ENCODE measurements at regions not wholly inside any gene's neighbourhood (a gene's known extent, or its start where the extent isn't known, plus 50 kb on each side); places are given as distances from the start of the nearest gene placed in this dataset.

DNA sequence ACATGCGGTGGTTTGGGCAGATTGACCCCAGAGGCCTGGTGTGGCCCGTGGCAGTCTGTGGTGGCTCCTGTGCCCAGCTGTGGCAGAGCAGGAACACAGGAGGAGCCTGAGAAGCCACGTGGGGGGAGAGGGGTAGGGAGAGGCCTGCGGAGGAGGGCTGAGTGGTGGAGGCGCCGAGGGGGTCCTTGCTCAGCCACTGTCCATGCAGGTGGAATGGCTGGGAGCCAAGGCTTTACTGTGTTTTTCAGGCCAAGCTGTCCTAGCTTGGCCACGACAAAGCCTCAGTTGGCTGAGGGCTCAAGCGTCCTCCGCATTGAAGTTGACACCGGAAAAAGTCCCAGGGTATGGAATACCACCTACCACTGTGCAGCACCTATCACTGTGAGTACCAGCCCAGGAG, 107.0 kb downstream of the VEGFA start:
- no peak for DNase-seq (ENCODE audit: low read depth)
- H3K4me3 ChIP-seq (ENCODE audit: low read depth, low read length): no peak overlapping the region
- TF ChIP-seq, protein P1, sequence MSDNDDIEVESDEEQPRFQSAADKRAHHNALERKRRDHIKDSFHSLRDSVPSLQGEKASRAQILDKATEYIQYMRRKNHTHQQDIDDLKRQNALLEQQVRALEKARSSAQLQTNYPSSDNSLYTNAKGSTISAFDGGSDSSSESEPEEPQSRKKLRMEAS (IDR thresholded peaks at IDR 0.05; ENCODE audit: low read depth, low read length): no peak
- no peak for TF ChIP-seq POLR2A (IDR thresholded peaks at IDR 0.05; ENCODE audit: extremely low read depth, insufficient read length)
- no peak for TF ChIP-seq MYC (IDR thresholded peaks at IDR 0.05; ENCODE audit: low read depth, low read length)
- TF ChIP-seq, protein P2, sequence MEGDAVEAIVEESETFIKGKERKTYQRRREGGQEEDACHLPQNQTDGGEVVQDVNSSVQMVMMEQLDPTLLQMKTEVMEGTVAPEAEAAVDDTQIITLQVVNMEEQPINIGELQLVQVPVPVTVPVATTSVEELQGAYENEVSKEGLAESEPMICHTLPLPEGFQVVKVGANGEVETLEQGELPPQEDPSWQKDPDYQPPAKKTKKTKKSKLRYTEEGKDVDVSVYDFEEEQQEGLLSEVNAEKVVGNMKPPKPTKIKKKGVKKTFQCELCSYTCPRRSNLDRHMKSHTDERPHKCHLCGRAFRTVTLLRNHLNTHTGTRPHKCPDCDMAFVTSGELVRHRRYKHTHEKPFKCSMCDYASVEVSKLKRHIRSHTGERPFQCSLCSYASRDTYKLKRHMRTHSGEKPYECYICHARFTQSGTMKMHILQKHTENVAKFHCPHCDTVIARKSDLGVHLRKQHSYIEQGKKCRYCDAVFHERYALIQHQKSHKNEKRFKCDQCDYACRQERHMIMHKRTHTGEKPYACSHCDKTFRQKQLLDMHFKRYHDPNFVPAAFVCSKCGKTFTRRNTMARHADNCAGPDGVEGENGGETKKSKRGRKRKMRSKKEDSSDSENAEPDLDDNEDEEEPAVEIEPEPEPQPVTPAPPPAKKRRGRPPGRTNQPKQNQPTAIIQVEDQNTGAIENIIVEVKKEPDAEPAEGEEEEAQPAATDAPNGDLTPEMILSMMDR (IDR thresholded peaks at IDR 0.05; ENCODE audit: low read depth, low read length): no peak

DNA sequence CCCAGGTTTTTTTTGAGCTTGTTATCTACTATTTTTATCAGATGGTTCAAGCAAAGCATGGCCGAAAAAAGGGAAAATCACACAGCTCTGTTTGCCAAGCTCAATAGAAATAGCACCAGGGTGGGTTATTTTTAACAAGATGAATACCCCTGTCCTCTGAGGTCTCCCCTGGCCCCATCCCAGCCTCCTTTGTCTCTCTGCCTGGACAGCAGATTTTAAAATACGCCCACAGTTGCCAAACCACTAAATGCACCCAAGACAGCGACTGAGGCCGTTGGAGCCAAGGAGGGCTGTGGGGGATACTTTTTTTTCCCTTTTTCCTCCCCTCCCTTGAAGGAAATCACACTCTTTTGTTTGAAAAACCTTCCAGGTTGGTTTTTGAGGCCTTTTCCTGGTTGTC, 106.6 kb downstream of the VEGFA start:
- DNase-seq (ENCODE audit: low read depth): no peak
- TF ChIP-seq MYC (IDR thresholded peaks at IDR 0.05; ENCODE audit: low read depth, low read length): no peak
- TF ChIP-seq, protein P1 (IDR thresholded peaks at IDR 0.05; ENCODE audit: low read depth, low read length): no peak
- no peak for TF ChIP-seq POLR2A (IDR thresholded peaks at IDR 0.05; ENCODE audit: extremely low read depth, insufficient read length)
- TF ChIP-seq, protein P2 (IDR thresholded peaks at IDR 0.05; ENCODE audit: low read depth, low read length): no peak
- H3K4me3 ChIP-seq (ENCODE audit: low read depth, low read length): no peak overlapping the region

DNA sequence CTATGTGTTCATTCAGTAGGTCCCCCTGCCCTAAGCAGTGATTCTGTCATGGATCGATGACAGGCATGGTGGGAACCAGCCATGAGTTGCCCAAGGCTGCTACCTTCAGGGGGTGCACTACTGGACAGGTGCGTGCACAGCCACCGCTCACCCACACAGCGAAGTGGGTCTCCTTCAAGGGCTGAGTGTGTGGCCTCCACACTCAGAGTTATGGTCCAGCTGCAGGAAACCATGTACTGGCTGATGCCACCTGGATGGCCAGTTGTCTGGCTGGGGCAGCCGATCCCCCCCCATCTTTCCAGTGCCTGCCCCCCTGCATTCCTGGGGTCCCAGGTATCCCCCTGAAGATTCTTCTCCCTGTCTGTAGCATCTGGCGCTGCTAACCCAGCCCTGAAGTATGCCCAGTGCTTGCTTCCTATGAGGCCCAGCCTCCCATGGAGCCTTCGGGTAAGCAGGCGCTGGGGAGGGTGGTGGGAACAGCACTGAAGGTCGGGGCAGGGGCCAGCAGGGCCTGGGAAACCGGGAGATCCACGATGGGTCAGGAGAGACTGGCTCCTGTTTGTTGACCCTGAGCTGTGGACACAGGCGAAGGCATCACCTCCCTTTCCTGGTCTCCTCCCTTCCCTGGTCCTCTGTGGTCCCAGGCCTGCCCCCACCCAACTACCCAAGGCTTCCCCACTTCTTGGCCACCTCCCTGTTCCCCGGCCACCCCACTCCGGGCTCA, 106.0 kb downstream of the VEGFA start:
- no peak for DNase-seq (ENCODE audit: low read depth)
- no peak overlapping the region for H3K4me3 ChIP-seq (ENCODE audit: low read depth, low read length)
- TF ChIP-seq, protein P2 (IDR thresholded peaks at IDR 0.05; ENCODE audit: low read depth, low read length): no peak
- no peak for TF ChIP-seq POLR2A (IDR thresholded peaks at IDR 0.05; ENCODE audit: extremely low read depth, insufficient read length)
- TF ChIP-seq, protein P1 (IDR thresholded peaks at IDR 0.05; ENCODE audit: low read depth, low read length): no peak
- no peak for TF ChIP-seq MYC (IDR thresholded peaks at IDR 0.05; ENCODE audit: low read depth, low read length)

DNA sequence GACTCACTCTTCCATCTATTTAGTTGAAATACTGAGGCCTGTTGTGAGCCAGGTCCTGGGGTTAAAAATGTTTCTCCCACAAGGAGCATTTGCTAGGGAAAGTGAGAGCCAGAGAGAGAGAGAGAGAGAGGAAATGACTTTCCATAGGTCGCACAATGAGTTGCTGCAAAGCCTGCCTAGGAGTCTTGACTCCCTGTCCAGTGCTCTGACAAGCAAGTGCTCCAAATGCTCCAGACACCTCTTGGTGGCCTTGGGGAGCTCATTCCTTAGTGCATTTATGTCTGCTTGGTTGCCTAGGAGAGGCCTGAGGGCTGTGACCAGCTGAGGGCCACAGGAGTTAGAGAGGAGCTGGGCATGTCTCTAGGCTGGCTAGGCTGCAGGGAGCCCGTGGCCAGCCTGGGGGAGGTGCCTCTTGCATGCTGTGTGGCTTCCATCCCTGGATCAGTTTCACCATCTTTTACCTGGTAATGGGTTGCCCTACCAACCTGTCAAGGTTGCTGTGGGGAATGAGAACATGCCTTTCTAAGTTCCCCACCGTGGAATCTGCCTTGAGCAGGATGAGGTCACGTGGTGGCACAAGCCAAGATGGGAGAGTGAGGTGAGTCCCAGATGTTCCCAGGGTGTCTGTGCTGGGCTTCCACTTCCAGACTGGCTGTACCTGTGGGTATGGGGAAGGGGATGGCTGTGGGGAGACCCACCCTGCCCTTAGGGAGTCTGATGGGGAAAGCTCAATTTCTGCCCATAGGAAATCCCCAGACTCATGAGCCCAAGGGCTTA, 105.0 kb downstream of the VEGFA start:
- TF ChIP-seq, protein P2 (IDR thresholded peaks at IDR 0.05; ENCODE audit: low read depth, low read length): no peak
- TF ChIP-seq POLR2A (IDR thresholded peaks at IDR 0.05; ENCODE audit: extremely low read depth, insufficient read length): no peak
- TF ChIP-seq, protein P1 (IDR thresholded peaks at IDR 0.05; ENCODE audit: low read depth, low read length): no peak
- no peak for TF ChIP-seq MYC (IDR thresholded peaks at IDR 0.05; ENCODE audit: low read depth, low read length)
- no peak overlapping the region for H3K4me3 ChIP-seq (ENCODE audit: low read depth, low read length)
- no peak for DNase-seq (ENCODE audit: low read depth)

DNA sequence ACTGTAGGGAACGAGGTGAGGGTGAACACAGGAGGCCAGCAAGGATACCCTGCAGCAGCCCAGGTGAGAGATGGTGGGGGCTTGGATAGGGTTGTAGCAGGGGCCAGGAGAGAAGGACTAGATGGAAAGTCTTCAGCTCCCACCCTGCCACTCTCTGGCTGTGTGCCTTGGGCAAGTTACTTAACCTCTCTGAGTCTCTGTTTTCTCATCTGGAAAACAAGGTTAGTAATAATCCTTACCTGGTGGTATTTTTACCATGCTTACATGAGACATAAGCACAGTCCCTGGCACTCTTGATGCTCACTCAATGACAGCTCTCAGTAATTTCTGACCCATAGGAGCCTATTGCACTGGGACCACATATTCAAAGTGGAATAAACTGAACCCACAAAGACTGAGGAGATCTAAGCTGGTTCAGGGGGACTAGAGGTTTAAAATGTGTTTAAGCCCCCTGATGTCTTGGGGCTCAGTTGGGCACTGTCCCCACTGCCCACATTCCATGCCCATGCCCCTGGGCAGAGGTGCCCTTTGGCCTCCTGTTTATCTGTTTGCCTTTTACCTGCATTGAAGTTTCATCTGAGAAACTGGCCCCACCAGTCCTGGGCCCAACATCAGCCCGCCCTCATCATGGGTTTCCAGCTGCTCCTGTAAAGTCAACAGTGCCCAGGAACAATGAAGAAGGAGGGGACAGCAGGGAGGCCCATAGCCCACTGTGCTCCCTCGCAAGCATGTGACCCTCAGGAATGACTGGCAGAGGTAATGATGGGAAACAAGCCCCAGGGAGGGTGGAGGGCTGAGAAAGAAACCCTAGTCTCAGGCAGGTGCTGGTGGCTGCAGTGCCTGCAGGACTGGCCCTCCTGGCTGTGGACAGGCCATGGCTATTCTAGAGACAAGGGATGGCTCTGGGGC, 104.0 kb downstream of the VEGFA start:
- no peak overlapping the region for H3K4me3 ChIP-seq (ENCODE audit: low read depth, low read length)
- TF ChIP-seq, protein P1 (IDR thresholded peaks at IDR 0.05; ENCODE audit: low read depth, low read length): no peak
- TF ChIP-seq MYC (IDR thresholded peaks at IDR 0.05; ENCODE audit: low read depth, low read length) (no peak), POLR2A (IDR thresholded peaks at IDR 0.05; ENCODE audit: extremely low read depth, insufficient read length) (no peak)
- TF ChIP-seq, protein P2 (IDR thresholded peaks at IDR 0.05; ENCODE audit: low read depth, low read length): no peak
- DNase-seq (ENCODE audit: low read depth): no peak

Measured in NB4 (cell line).